CD4-positive, alpha-beta T cell (primary cell): ENCODE measurements at regions not wholly inside any gene's neighbourhood (a gene's known extent, or its start where the extent isn't known, plus 50 kb on each side); places are given as distances from the start of the nearest gene placed in this dataset.

Source experiments
- ATAC-seq: fragments of 200-7000 bp; cut with Tn5 transposase; one replicate; pipeline ENCODE4 v1.10.0; 2022; ENCODE audit warnings: mild to moderate bottlenecking; ENCODE audit not compliant: poor library complexity
- CTCF ChIA-PET: fragments of 350-600 bp; sonication (Branson Sonifier 250); formaldehyde crosslinking; loops from one replicate; lab custom pipeline; 2021; ENCODE audit warnings: antibody characterized with exemption, inconsistent platforms; lab: Charles Lee
- POLR2A ChIA-PET: fragments of 350-600 bp; sonication (Branson Sonifier 250); formaldehyde crosslinking; loops from one replicate; lab custom pipeline; 2021; ENCODE audit warnings: antibody characterized with exemption, inconsistent platforms; lab: Charles Lee
- DNase-seq, 14 experiments: peaks; one replicate each; pipeline ENCODE4 v3.0.0-alpha.2; 2013 to 2020; ENCODE audit warnings: mixed read lengths in 2 of 14
- H3K27ac ChIP-seq, 2 donors: one replicate each; pipeline versions ENCODE4 v1.5.1 to v1.7.0; 2013; ENCODE audit warnings: low read length in 2 of 2, low read depth in 1 of 2, mild to moderate bottlenecking in 1 of 2
- H3K27me3 ChIP-seq, 2 experiments: 1 replicate in 1 of 2; 2 replicates in 1 of 2; pipeline versions ENCODE4 v1.6.1 to v1.7.0; 2013; ENCODE audit warnings: low read length in 2 of 2, control low read depth in 1 of 2, mild to moderate bottlenecking in 1 of 2, moderate library complexity in 1 of 2; ENCODE audit not compliant: insufficient read depth in 2 of 2, control insufficient read depth in 1 of 2
- H3K36me3 ChIP-seq: one replicate; pipeline ENCODE4 v1.6.1; 2013; ENCODE audit warnings: low read length, control low read depth; ENCODE audit not compliant: insufficient read depth
- H3K4me1 ChIP-seq: one replicate; pipeline ENCODE4 v1.6.1; 2013; ENCODE audit warnings: low read length, control low read depth; ENCODE audit not compliant: insufficient read depth
- H3K4me3 ChIP-seq: one replicate; pipeline ENCODE4 v1.5.1; 2013; ENCODE audit warnings: mild to moderate bottlenecking, low read length, moderate library complexity
- H3K9me3 ChIP-seq, 2 experiments: 1 replicate in 1 of 2; 2 replicates in 1 of 2; pipeline versions ENCODE4 v1.6.1 to v1.7.0; 2013; ENCODE audit warnings: low read length in 2 of 2, mild to moderate bottlenecking in 2 of 2, control low read depth in 1 of 2, moderate library complexity in 1 of 2; ENCODE audit not compliant: control insufficient read depth in 1 of 2, insufficient read depth in 1 of 2
- H3K27ac Mint-ChIP-seq: one replicate; pipeline ENCODE4 v1.8.0; 2020; ENCODE audit warnings: mixed read lengths
- H3K27me3 Mint-ChIP-seq: one replicate; pipeline ENCODE4 v1.8.0; 2021; ENCODE audit warnings: mixed read lengths
- H3K36me3 Mint-ChIP-seq: one replicate; pipeline ENCODE4 v1.8.0; 2021; ENCODE audit warnings: low read depth, mixed read lengths
- H3K4me1 Mint-ChIP-seq: one replicate; pipeline ENCODE4 v1.8.0; 2021; ENCODE audit warnings: low read depth, mixed read lengths
- H3K4me3 Mint-ChIP-seq: one replicate; pipeline ENCODE4 v1.8.0; 2020; ENCODE audit warnings: mild to moderate bottlenecking, mixed read lengths
- H3K9me3 Mint-ChIP-seq: one replicate; pipeline ENCODE4 v1.8.0; 2020; ENCODE audit warnings: mixed read lengths
- CTCF ChIP-seq: fragments of 200-600 bp; IDR thresholded peaks from one replicate; pipeline ENCODE4 v1.8.0; 2022; ENCODE audit warnings: antibody characterized with exemption, mild to moderate bottlenecking
- intact Hi-C, 2 experiments: fragments of 100-400 bp; cut with DNase I in 1 of 2; cut with micrococcal nuclease in 1 of 2; formaldehyde crosslinking; loops; one replicate each; pipeline versions ENCODE4 v1.15.1 to v1.9.0; 2023 to 2025; cut with DNase I, micrococcal nuclease

- intact Hi-C loops = no loop called here
- no peak for ATAC-seq
Measured at GRCh38 chr16:48740964-48741363, 131.0 kb upstream of the N4BP1 start.

GRCh38 chr16:48734220-48734619 is 124.2 kb upstream of the N4BP1 start:
- Histone ChIP-seq H3K4me3 (no peak overlapping the region), H3K9me3 (peaks cover 0 to 6% of the 10 kb centered on the region in 2 experiments), H3K27ac (no peak overlapping the region), H3K4me1 (no peaks in the 10 kb centered on the region), H3K27me3 (no peaks in the 10 kb centered on the region), H3K36me3 (no peaks in the 10 kb centered on the region)
- Mint-ChIP-seq H3K4me3 (no peak overlapping the region), H3K4me1 (no peaks in the 10 kb centered on the region), H3K9me3 (peaks cover 3% of the 10 kb centered on the region), H3K36me3 (no peaks in the 10 kb centered on the region), H3K27me3 (no peaks in the 10 kb centered on the region), H3K27ac (no peak overlapping the region)
- intact Hi-C loops = no loop called here
- DNase-seq = no peak
- ChIA-PET CTCF (no interaction called here), POLR2A (no interaction called here)
- no peak for TF ChIP-seq CTCF
- ATAC-seq = no peak

More at GRCh38 chr16:48740964-48741363, 131.0 kb upstream of the N4BP1 start:
- CTCF ChIA-PET = no interaction called here
- Mint-ChIP-seq H3K9me3 (no peaks in the 10 kb centered on the region), H3K27ac (no peak overlapping the region), H3K27me3 (no peaks in the 10 kb centered on the region), H3K36me3 (no peaks in the 10 kb centered on the region), H3K4me1 (no peaks in the 10 kb centered on the region), H3K4me3 (no peak overlapping the region)
- H3K27me3 ChIP-seq = no peaks in the 10 kb centered on the region
- H3K27ac ChIP-seq = no peak overlapping the region
- H3K36me3 ChIP-seq = no peaks in the 10 kb centered on the region
- no peaks in the 10 kb centered on the region for H3K4me1 ChIP-seq
- no peak overlapping the region for H3K4me3 ChIP-seq
- no peak for TF ChIP-seq CTCF
- DNase-seq = no peak
- POLR2A ChIA-PET = no interaction called here
- H3K9me3 ChIP-seq = peaks cover 0 to 5% of the 10 kb centered on the region in 2 experiments

GRCh38 chr16:48704710-48705109 is 94.7 kb upstream of the N4BP1 start:
- Histone ChIP-seq H3K27me3 (no peaks in the 10 kb centered on the region), H3K9me3 (no peaks in the 10 kb centered on the region), H3K36me3 (no peaks in the 10 kb centered on the region), H3K4me3 (no peak overlapping the region), H3K27ac (no peak overlapping the region), H3K4me1 (no peaks in the 10 kb centered on the region)
- ATAC-seq = no peak
- no peak for TF ChIP-seq CTCF
- Mint-ChIP-seq H3K4me1 (no peaks in the 10 kb centered on the region), H3K27ac (no peak overlapping the region), H3K4me3 (no peak overlapping the region), H3K9me3 (no peaks in the 10 kb centered on the region), H3K27me3 (peaks cover 7% of the 10 kb centered on the region), H3K36me3 (no peaks in the 10 kb centered on the region)
- no peak for DNase-seq
- CTCF ChIA-PET = no interaction called here
- POLR2A ChIA-PET = no interaction called here
- intact Hi-C loops = no loop called here
